CD1c-positive myeloid dendritic cell (primary cell): ENCODE measurements at regions not wholly inside any gene's neighbourhood (a gene's known extent, or its start where the extent isn't known, plus 50 kb on each side); places are given as distances from the start of the nearest gene placed in this dataset.
A peak's percentile ranks its signal among the peaks of the same experiment; 100 is the strongest.

Source experiments
- DNase-seq: peaks from one replicate; pipeline ENCODE4 v3.0.0-alpha.2; 2016; ENCODE audit errors: extremely low spot score

- no peak for DNase-seq
Measured at GRCh38 chr9:27749838-27750237, 176.6 kb upstream of the C9orf72 start.

- no peak for DNase-seq
Measured at GRCh38 chr9:27750566-27750965, 177.3 kb upstream of the C9orf72 start.

GRCh38 chr9:27752069-27752468 lies 178.8 kb upstream of the C9orf72 start:
- no peak for DNase-seq

- no peak for DNase-seq
Measured at GRCh38 chr9:27755846-27756245, 182.6 kb upstream of the C9orf72 start.

GRCh38 chr9:27756418-27756817 lies 183.1 kb upstream of the C9orf72 start:
- DNase-seq, result no peak

GRCh38 chr9:27763831-27764230 lies 190.6 kb upstream of the C9orf72 start:
- no peak for DNase-seq

GRCh38 chr9:27765266-27766072 lies 192.2 kb upstream of the C9orf72 start:
- DNase-seq, result no peak

- no peak for DNase-seq
Measured at GRCh38 chr9:27766073-27766835, 193.0 kb upstream of the C9orf72 start.

- DNase-seq, result no peak
Measured at GRCh38 chr9:27768781-27769180, 195.5 kb upstream of the C9orf72 start.

- no peak for DNase-seq
Measured at GRCh38 chr9:27770541-27770940, 197.3 kb upstream of the C9orf72 start.

- DNase-seq, result no peak
Measured at GRCh38 chr9:27771803-27772545, 198.7 kb upstream of the C9orf72 start.

GRCh38 chr9:27784847-27785713 lies 211.8 kb upstream of the C9orf72 start:
- peak; percentile 5 for DNase-seq

GRCh38 chr9:27785714-27786100 lies 212.4 kb upstream of the C9orf72 start:
- no peak for DNase-seq

- DNase-seq, result peak; percentile 30
Measured at GRCh38 chr9:27787891-27788290, 214.6 kb upstream of the C9orf72 start.

GRCh38 chr9:27791311-27791710 lies 218.0 kb upstream of the C9orf72 start:
- DNase-seq, result no peak

GRCh38 chr9:27792971-27793689 lies 219.8 kb upstream of the C9orf72 start:
- no peak for DNase-seq

- no peak for DNase-seq
Measured at GRCh38 chr9:27799326-27799725, 226.0 kb upstream of the C9orf72 start.

GRCh38 chr9:27800159-27800558 lies 226.9 kb upstream of the C9orf72 start:
- no peak for DNase-seq

GRCh38 chr9:27800692-27801370 lies 227.6 kb upstream of the C9orf72 start:
- DNase-seq, result no peak

- no peak for DNase-seq
Measured at GRCh38 chr9:27801545-27801944, 228.3 kb upstream of the C9orf72 start.
